IPS-15b (cell line): ENCODE measurements at regions not wholly inside any gene's neighbourhood (a gene's known extent, or its start where the extent isn't known, plus 50 kb on each side); places are given as distances from the start of the nearest gene placed in this dataset.

ENCODE experiments used
- H3K27me3 ChIP-seq: one replicate; pipeline ENCODE4 v1.6.1; 2013; ENCODE audit warnings: low read length; ENCODE audit not compliant: control insufficient read depth, insufficient read depth
- H3K36me3 ChIP-seq: one replicate; pipeline ENCODE4 v1.6.1; 2013; ENCODE audit warnings: low read length; ENCODE audit not compliant: control insufficient read depth, insufficient read depth
- H3K4me1 ChIP-seq: one replicate; pipeline ENCODE4 v1.6.1; 2013; ENCODE audit warnings: mild to moderate bottlenecking, low read length; ENCODE audit not compliant: control insufficient read depth, insufficient read depth
- H3K4me3 ChIP-seq: one replicate; pipeline ENCODE4 v1.5.1; 2013; ENCODE audit warnings: low read depth, low read length
- H3K9ac ChIP-seq: one replicate; pipeline ENCODE4 v1.6.1; 2013; ENCODE audit warnings: low read depth, mild to moderate bottlenecking, low read length
- H3K9me3 ChIP-seq: one replicate; pipeline ENCODE4 v1.6.1; 2013; ENCODE audit warnings: mild to moderate bottlenecking, low read length; ENCODE audit not compliant: control insufficient read depth, insufficient read depth

GRCh38 chr12:19779395-19780056, 340.2 kb downstream of the AEBP2 start:
- Histone ChIP-seq H3K9ac (no peak overlapping the region), H3K36me3 (no peaks in the 10 kb centered on the region), H3K4me3 (no peak overlapping the region), H3K4me1 (peaks cover 6% of the 10 kb centered on the region), H3K27me3 (no peaks in the 10 kb centered on the region), H3K9me3 (no peaks in the 10 kb centered on the region)

- Histone ChIP-seq H3K9me3 (no peaks in the 10 kb centered on the region), H3K4me3 (no peak overlapping the region), H3K27me3 (no peaks in the 10 kb centered on the region), H3K9ac (no peak overlapping the region), H3K4me1 (peaks cover 6% of the 10 kb centered on the region), H3K36me3 (no peaks in the 10 kb centered on the region)
These were observed 341.2 kb downstream of the AEBP2 start for GRCh38 chr12:19780460-19780859.

GRCh38 chr12:19783547-19784444, 344.5 kb downstream of the AEBP2 start:
- no peaks in the 10 kb centered on the region for H3K9me3 ChIP-seq
- peaks cover 6% of the 10 kb centered on the region for H3K4me1 ChIP-seq
- H3K36me3 ChIP-seq, result no peaks in the 10 kb centered on the region
- peak overlapping the region; percentile 59 for H3K4me3 ChIP-seq
- no peaks in the 10 kb centered on the region for H3K27me3 ChIP-seq
- peak overlapping the region; percentile 32 for H3K9ac ChIP-seq

GRCh38 chr12:19792028-19792427, 352.7 kb downstream of the AEBP2 start:
- H3K27me3 ChIP-seq, result no peaks in the 10 kb centered on the region
- no peak overlapping the region for H3K4me3 ChIP-seq
- no peaks in the 10 kb centered on the region for H3K4me1 ChIP-seq
- no peak overlapping the region for H3K9ac ChIP-seq
- no peaks in the 10 kb centered on the region for H3K36me3 ChIP-seq
- H3K9me3 ChIP-seq, result no peaks in the 10 kb centered on the region

- H3K9me3 ChIP-seq, result no peaks in the 10 kb centered on the region
- H3K9ac ChIP-seq, result no peak overlapping the region
- H3K4me3 ChIP-seq, result no peak overlapping the region
- no peaks in the 10 kb centered on the region for H3K4me1 ChIP-seq
- H3K27me3 ChIP-seq, result no peaks in the 10 kb centered on the region
- no peaks in the 10 kb centered on the region for H3K36me3 ChIP-seq
These were observed 354.8 kb downstream of the AEBP2 start for GRCh38 chr12:19794116-19794515.

GRCh38 chr12:19799216-19799615, 359.9 kb downstream of the AEBP2 start:
- Histone ChIP-seq H3K4me1 (no peaks in the 10 kb centered on the region), H3K9ac (no peak overlapping the region), H3K9me3 (no peaks in the 10 kb centered on the region), H3K36me3 (no peaks in the 10 kb centered on the region), H3K27me3 (no peaks in the 10 kb centered on the region), H3K4me3 (no peak overlapping the region)

- no peak overlapping the region for H3K4me3 ChIP-seq
- no peaks in the 10 kb centered on the region for H3K9me3 ChIP-seq
- H3K36me3 ChIP-seq, result no peaks in the 10 kb centered on the region
- no peaks in the 10 kb centered on the region for H3K27me3 ChIP-seq
- H3K9ac ChIP-seq, result no peak overlapping the region
- H3K4me1 ChIP-seq, result no peaks in the 10 kb centered on the region
These were observed 360.8 kb downstream of the AEBP2 start for GRCh38 chr12:19799895-19800602.

- no peaks in the 10 kb centered on the region for H3K36me3 ChIP-seq
- H3K4me3 ChIP-seq, result no peak overlapping the region
- H3K9ac ChIP-seq, result no peak overlapping the region
- H3K4me1 ChIP-seq, result no peaks in the 10 kb centered on the region
- H3K27me3 ChIP-seq, result no peaks in the 10 kb centered on the region
- no peaks in the 10 kb centered on the region for H3K9me3 ChIP-seq
These were observed 361.6 kb downstream of the AEBP2 start for GRCh38 chr12:19800884-19801283.

GRCh38 chr12:19801941-19802340, 362.6 kb downstream of the AEBP2 start:
- no peaks in the 10 kb centered on the region for H3K4me1 ChIP-seq
- no peaks in the 10 kb centered on the region for H3K9me3 ChIP-seq
- no peaks in the 10 kb centered on the region for H3K27me3 ChIP-seq
- no peaks in the 10 kb centered on the region for H3K36me3 ChIP-seq
- no peak overlapping the region for H3K4me3 ChIP-seq
- no peak overlapping the region for H3K9ac ChIP-seq

GRCh38 chr12:19802915-19803314, 363.6 kb downstream of the AEBP2 start:
- Histone ChIP-seq H3K27me3 (no peaks in the 10 kb centered on the region), H3K4me3 (no peak overlapping the region), H3K9ac (no peak overlapping the region), H3K9me3 (no peaks in the 10 kb centered on the region), H3K36me3 (no peaks in the 10 kb centered on the region), H3K4me1 (no peaks in the 10 kb centered on the region)

GRCh38 chr12:19804737-19805136, 365.4 kb downstream of the AEBP2 start:
- Histone ChIP-seq H3K27me3 (no peaks in the 10 kb centered on the region), H3K9ac (no peak overlapping the region), H3K4me1 (no peaks in the 10 kb centered on the region), H3K4me3 (no peak overlapping the region), H3K9me3 (no peaks in the 10 kb centered on the region), H3K36me3 (no peaks in the 10 kb centered on the region)
